ENCODE measurements at regions not wholly inside any gene's neighbourhood (a gene's known extent, or its start where the extent isn't known, plus 50 kb on each side); places are given as distances from the start of the nearest gene placed in this dataset.

GRCh38 chr2:195148004-195148403 lies 509.0 kb upstream of the SLC39A10 start:
- TF ChIP-seq POLR2A (IDR thresholded peaks at IDR 0.05) (no peak), EP300 (IDR thresholded peaks at IDR 0.05) (no peak), POLR2AphosphoS5 (IDR thresholded peaks at IDR 0.05) (no peak)
- TF ChIP-seq, protein P1, sequence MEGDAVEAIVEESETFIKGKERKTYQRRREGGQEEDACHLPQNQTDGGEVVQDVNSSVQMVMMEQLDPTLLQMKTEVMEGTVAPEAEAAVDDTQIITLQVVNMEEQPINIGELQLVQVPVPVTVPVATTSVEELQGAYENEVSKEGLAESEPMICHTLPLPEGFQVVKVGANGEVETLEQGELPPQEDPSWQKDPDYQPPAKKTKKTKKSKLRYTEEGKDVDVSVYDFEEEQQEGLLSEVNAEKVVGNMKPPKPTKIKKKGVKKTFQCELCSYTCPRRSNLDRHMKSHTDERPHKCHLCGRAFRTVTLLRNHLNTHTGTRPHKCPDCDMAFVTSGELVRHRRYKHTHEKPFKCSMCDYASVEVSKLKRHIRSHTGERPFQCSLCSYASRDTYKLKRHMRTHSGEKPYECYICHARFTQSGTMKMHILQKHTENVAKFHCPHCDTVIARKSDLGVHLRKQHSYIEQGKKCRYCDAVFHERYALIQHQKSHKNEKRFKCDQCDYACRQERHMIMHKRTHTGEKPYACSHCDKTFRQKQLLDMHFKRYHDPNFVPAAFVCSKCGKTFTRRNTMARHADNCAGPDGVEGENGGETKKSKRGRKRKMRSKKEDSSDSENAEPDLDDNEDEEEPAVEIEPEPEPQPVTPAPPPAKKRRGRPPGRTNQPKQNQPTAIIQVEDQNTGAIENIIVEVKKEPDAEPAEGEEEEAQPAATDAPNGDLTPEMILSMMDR (IDR thresholded peaks at IDR 0.05) = no peak

Data from suprapubic skin (tissue), 4 donors.